Large intestine (tissue), 3 donors: ENCODE measurements at regions not wholly inside any gene's neighbourhood (a gene's known extent, or its start where the extent isn't known, plus 50 kb on each side); places are given as distances from the start of the nearest gene placed in this dataset.

Experiments
- DNase-seq, 2 donors: peaks; one replicate each; pipeline versions ENCODE4 v3.0.0 to v3.0.0-alpha.2; 2013
- H3K27ac ChIP-seq: one replicate; pipeline ENCODE4 v1.5.1; 2013; ENCODE audit warnings: low read length
- H3K27me3 ChIP-seq: 2 replicates; pipeline ENCODE4 v1.6.1; 2013; ENCODE audit warnings: low read length; ENCODE audit not compliant: control insufficient read depth, insufficient read depth
- H3K36me3 ChIP-seq: 2 replicates; pipeline ENCODE4 v1.6.1; 2013; ENCODE audit warnings: low read length; ENCODE audit not compliant: control insufficient read depth, insufficient read depth
- H3K4me1 ChIP-seq: one replicate; pipeline ENCODE4 v1.6.1; 2013; ENCODE audit warnings: low read length; ENCODE audit not compliant: control insufficient read depth, insufficient read depth
- H3K4me3 ChIP-seq: one replicate; pipeline ENCODE4 v1.5.1; 2013; ENCODE audit warnings: low read length
- H3K9me3 ChIP-seq: one replicate; pipeline ENCODE4 v1.6.1; 2013; ENCODE audit warnings: mild to moderate bottlenecking, low read depth, low read length, moderate library complexity; ENCODE audit not compliant: control insufficient read depth
- WGBS: methylation state at CpG from one replicate; pipeline ENCODE4 v1.1.5; 2013; ENCODE audit warnings: low lambda C conversion rate; ENCODE audit not compliant: insufficient coverage; 5-methylcytosine and 5-hydroxymethylcytosine counted together

DNA sequence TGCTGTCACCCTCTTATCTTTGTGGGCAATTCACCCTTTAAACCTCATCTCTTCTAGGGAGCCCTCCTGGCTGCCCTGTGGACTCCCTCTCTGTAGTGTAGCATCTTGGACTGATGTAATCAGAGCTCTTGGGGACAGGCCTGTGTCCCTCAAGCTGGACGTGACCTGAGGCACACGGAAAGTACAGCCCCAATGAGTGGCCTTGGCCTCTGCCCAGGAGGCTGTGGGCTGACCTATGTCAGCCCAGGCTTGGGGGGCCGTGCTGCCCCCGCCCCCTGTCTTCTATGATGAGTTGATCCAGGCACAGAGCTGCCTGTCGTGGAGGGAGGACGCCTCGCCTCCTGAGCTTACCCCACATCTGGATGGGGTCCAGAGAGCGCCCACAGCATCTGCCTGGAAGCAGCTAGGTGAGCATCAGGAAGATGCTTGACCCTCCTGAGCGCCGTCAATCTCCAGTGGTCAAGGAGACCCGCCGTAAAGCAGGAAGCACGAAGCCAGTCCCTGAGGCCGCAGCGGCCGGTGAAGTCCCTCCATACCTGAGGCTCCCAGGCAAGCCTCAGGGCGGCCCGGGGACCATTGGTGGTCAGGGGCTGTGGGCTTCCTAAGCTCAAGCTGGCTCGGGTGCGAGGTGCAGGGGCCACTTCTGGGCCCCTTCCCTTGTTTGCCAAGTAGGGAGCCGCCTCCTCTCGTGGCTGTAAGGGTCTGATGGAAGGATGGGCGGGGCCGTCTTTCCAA, 1136.9 kb downstream of the BRD1 start:
- no peak overlapping the region for H3K27ac ChIP-seq

DNA sequence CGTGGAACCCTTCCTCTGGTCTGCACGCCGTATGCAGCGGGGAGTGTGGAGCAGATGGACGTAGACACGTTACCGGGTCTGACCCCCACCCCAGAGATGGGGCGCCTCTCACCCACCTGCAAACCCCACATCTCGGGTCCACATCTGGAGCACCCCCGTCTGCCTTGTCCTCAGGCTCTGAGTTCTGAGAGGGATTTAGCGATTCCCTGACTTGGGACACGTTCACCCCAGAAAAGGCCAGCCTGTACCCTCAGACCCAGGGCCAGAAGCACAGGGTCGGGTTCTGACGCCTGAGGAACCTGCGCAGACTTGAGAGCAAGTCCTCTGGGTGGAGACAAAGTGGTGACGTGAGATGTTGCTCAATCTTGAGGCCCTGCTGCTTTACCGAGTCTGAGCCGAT, 1138.5 kb downstream of the BRD1 start:
- no peaks in the 10 kb centered on the region for H3K4me1 ChIP-seq
- no peaks in the 10 kb centered on the region for H3K36me3 ChIP-seq
- no peaks in the 10 kb centered on the region for H3K9me3 ChIP-seq
- no CpG with 5 or more reads among the region's 18 CpGs for WGBS
- DNase-seq = no peak
- H3K4me3 ChIP-seq = no peak overlapping the region
- H3K27ac ChIP-seq = no peak overlapping the region
- H3K27me3 ChIP-seq = no peaks in the 10 kb centered on the region

More for the DNA sequence above, 1136.9 kb downstream of the BRD1 start:
- WGBS = no CpG with 5 or more reads among the region's 24 CpGs
- Histone ChIP-seq H3K4me1 (no peaks in the 10 kb centered on the region), H3K9me3 (no peaks in the 10 kb centered on the region), H3K27me3 (no peaks in the 10 kb centered on the region), H3K4me3 (no peak overlapping the region), H3K36me3 (no peaks in the 10 kb centered on the region)
- no peak for DNase-seq

DNA sequence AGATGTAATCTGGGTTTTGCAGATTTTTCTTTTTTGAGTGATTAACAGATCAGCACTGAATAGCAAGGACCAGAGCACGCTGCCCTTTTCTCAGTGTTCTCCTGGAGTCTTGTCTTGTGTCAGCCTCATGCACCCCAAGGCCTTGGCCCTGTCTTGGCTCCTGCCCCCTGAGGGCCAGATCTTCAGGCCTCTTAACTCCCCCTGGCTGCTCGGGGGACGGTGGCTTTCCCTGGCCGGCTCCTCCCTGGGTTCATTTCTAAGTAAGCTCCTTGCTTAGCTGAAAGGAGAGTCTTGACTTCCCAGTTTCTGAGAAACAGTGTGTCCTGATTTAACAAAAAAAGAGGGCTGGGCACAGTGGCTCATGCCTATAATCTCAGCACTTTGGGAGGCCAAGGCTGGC, 1139.3 kb downstream of the BRD1 start:
- H3K4me1 ChIP-seq = no peaks in the 10 kb centered on the region
- DNase-seq = no peak
- no peak overlapping the region for H3K4me3 ChIP-seq
- H3K9me3 ChIP-seq = no peaks in the 10 kb centered on the region
- H3K27me3 ChIP-seq = no peaks in the 10 kb centered on the region
- no CpG with 5 or more reads among the region's 4 CpGs for WGBS
- H3K27ac ChIP-seq = no peak overlapping the region
- H3K36me3 ChIP-seq = no peaks in the 10 kb centered on the region

DNA sequence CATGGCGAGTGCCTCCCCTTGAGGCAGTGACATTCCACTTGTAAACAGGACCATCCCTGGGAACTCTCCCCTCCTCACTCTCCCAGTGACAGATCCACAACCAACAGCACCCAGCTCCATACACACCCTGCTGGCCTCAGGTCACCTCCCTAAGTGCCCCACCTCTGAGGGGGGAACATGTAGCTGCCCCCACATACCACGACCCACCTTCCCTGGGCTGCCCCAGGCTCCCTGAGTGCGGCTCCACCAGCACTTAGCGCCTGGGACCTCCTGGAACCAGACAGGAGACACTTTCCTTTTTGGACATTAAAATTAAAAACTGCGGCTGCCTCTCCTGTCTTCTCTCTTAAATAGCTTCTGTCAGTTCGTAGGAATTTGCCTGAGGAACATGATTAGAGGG, 1140.1 kb downstream of the BRD1 start:
- no peaks in the 10 kb centered on the region for H3K9me3 ChIP-seq
- WGBS = no CpG with 5 or more reads among the region's 6 CpGs
- H3K36me3 ChIP-seq = no peaks in the 10 kb centered on the region
- H3K4me1 ChIP-seq = no peaks in the 10 kb centered on the region
- no peaks in the 10 kb centered on the region for H3K27me3 ChIP-seq
- DNase-seq = no peak
- H3K27ac ChIP-seq = no peak overlapping the region
- H3K4me3 ChIP-seq = no peak overlapping the region

DNA sequence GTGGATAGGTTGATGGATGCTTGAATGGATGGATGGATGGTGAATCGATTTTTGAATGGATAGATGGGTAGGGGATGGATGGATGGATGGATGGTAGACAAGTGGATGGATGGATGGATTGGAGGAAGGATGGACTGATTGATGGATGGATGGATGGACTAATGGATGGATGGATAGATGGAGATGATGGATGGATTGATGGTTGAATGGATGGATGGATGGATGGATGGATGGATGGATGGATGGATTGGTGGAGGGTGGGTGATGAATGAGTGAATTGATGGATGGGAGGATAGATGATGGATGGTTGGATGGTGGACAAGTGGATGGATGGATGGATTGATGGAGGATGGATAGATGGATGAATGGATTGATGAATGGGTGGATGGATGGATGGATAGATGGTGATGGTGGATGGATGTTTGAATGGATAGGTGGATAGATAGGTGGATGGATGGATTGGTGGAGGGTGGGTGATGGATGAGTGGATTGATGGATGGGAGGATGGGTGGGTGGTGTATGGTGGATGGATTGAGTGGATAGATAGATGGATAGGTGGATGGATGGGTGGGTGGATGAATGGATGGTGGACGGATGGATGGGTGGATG, 1140.9 kb downstream of the BRD1 start:
- Histone ChIP-seq H3K4me1 (no peaks in the 10 kb centered on the region), H3K36me3 (no peaks in the 10 kb centered on the region), H3K27ac (no peak overlapping the region), H3K4me3 (no peak overlapping the region), H3K27me3 (no peaks in the 10 kb centered on the region), H3K9me3 (no peaks in the 10 kb centered on the region)
- no peak for DNase-seq
- 88% methylated on average over 1 of the region's 2 CpGs for WGBS

DNA sequence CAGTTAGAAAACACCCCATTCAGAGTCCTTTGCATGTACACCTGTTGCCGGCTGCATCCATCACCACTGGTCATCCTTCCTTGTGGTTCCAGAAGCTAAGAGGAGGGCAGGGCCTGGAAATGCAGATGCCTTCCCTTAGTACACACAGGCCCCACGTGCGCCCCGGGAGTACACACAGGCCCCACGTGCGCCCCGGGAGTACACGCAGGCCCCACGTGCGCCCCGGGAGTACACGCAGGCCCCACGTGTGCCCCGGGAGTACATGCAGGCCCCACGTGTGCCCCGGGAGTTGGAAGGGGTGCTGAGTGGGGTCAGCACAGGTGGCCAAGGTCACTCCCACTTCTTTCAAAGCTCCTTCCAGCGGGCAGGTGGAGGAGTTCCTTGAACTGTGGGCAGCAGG, 1141.9 kb downstream of the BRD1 start:
- Histone ChIP-seq H3K4me1 (no peaks in the 10 kb centered on the region), H3K27me3 (no peaks in the 10 kb centered on the region), H3K36me3 (no peaks in the 10 kb centered on the region), H3K27ac (no peak overlapping the region), H3K4me3 (no peak overlapping the region), H3K9me3 (no peaks in the 10 kb centered on the region)
- DNase-seq = no peak
- no CpG with 5 or more reads among the region's 17 CpGs for WGBS

DNA sequence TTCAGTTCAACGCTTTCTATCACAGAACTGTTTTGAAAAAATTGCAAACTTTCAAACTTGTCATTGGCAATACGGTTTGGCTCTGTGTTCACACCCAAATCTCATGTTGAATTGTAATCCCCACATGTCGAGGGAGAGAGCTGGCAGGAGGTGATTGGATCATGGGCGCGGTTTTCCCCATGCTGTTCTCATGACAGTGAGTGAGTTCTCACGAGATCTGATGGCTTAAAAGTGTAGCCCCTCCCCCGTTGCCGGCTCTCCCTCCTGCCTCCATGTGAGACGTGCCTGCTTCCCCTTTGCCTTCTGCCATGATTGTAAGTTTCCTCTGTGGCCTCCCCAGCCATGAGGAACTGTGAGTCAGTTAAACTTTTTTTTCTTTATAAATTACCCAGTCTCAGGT, 1144.0 kb downstream of the BRD1 start:
- no peak for DNase-seq
- H3K36me3 ChIP-seq = no peaks in the 10 kb centered on the region
- H3K9me3 ChIP-seq = no peaks in the 10 kb centered on the region
- H3K27ac ChIP-seq = no peak overlapping the region
- no peaks in the 10 kb centered on the region for H3K4me1 ChIP-seq
- no peak overlapping the region for H3K4me3 ChIP-seq
- no CpG with 5 or more reads among the region's 9 CpGs for WGBS
- no peaks in the 10 kb centered on the region for H3K27me3 ChIP-seq

DNA sequence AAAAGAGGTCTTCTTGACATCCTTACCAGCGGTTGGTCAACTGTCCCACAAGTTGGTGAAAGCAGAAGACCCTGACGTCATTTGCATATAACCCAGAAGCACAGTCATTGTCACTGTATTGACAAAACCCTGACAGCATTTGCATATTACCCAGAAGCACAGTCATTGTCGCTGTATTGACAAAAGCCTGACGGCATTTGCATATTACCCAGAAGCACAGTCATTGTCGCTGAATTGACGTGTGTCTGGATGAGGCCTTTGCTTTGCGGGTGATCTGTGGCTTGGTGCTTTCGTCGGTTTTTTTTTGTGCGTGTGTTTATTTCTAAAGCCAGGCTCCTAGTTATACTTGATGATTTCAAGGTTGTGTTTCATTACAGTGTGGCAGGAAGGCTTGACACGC, 1145.2 kb downstream of the BRD1 start:
- Histone ChIP-seq H3K27ac (no peak overlapping the region), H3K9me3 (no peaks in the 10 kb centered on the region), H3K27me3 (no peaks in the 10 kb centered on the region), H3K4me3 (no peak overlapping the region), H3K36me3 (no peaks in the 10 kb centered on the region), H3K4me1 (no peaks in the 10 kb centered on the region)
- DNase-seq = no peak
- WGBS = 83% methylated on average over 2 of the region's 11 CpGs

DNA sequence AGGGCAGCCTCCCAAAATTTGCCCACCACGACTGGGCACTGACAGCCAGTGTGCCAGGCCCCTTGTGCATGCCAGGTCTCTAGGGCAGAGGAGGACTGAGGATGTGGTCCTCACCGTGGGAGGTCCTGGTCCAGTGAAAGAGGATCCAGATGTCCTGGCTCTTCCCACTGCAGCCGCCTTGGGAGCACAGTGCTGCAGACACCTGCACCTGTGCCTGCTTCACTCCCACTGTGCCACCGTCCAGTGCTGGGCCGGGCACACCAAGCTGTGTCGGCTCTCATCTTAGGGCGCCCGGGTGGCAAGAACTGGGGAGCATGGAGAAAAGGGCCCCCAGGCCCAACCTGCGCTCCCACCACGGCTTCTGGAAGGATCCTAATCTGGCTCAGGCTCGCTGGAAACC, 1147.1 kb downstream of the BRD1 start:
- no peaks in the 10 kb centered on the region for H3K4me1 ChIP-seq
- H3K4me3 ChIP-seq = no peak overlapping the region
- no peak for DNase-seq
- no peaks in the 10 kb centered on the region for H3K9me3 ChIP-seq
- H3K27me3 ChIP-seq = no peaks in the 10 kb centered on the region
- H3K36me3 ChIP-seq = no peaks in the 10 kb centered on the region
- no CpG with 5 or more reads among the region's 11 CpGs for WGBS
- H3K27ac ChIP-seq = no peak overlapping the region

DNA sequence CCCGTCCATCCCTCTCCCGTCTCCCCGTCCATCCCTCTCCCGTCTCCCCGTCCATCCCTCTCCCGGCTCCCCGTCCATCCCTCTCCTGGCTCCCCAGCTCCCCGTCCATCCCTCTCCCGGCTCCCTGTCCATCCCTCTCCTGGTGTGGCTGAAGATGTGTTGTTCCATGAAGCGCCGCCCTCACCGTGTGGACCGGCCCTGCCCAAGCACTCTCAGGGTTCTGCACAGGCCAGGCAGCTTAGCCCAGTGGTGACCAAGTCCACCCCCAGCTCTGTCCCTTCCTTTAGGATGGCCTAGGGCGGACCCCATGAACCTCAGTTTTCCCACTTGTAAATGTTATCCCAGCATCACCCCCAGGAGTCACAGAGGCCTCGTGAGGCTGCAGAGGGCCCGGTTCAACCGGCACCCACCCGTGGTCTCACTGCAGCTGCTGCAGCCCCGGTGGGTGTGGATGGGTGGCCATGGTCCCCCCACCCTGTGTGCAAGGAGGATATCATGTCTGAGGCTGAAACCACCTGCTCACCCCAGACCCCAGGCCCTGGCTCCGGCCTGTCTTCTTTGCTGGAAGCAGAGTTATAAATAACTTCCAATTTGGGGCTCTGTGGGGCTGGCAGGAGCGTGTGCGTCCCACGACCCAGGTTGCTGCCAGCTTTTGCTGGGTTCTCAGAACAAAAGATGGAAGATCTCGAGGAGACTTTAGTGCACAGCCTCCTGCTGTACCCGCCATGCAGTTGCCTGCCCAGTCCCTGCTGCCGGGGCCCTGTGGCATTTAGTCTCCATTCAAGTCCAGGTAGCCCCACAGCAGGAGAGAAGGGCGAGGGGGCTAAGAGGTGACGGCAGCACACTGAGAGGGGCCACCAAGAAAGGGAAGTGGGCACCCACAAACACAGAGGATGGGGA, 1147.8 kb downstream of the BRD1 start:
- no peaks in the 10 kb centered on the region for H3K9me3 ChIP-seq
- no peak overlapping the region for H3K4me3 ChIP-seq
- WGBS = no CpG with 5 or more reads among the region's 28 CpGs
- no peaks in the 10 kb centered on the region for H3K27me3 ChIP-seq
- no peak overlapping the region for H3K27ac ChIP-seq
- no peak for DNase-seq
- no peaks in the 10 kb centered on the region for H3K36me3 ChIP-seq
- H3K4me1 ChIP-seq = no peaks in the 10 kb centered on the region
